ENCODE measurements at regions not wholly inside any gene's neighbourhood (a gene's known extent, or its start where the extent isn't known, plus 50 kb on each side); places are given as distances from the start of the nearest gene placed in this dataset.

DNA sequence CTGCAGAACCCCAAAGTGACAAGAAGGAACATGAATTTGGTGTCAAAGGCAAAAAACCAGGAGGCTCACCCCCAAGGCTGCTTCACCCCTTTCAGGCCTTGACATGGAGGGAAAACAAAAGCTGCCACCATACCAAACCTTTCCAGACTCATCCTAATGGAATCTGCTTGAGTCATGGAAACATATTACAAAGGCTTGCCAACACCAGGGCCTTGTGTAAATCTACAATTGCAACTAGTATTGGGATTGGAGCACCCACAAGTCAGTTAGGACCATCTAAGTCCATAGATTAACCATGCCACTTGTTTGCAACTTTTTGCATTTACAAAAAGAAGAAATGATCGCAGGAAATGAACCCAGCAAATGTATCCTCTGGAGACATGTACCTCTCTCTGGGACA lies 297.6 kb downstream of the CDCA7 start:
- TF ChIP-seq CTCF (IDR thresholded peaks at IDR 0.05; ENCODE audit: low read depth, low read length): no peak
- DNase-seq: no peak
- Histone ChIP-seq H3K4me1 (no peaks in the 10 kb centered on the region), H3K27me3 (no peaks in the 10 kb centered on the region; the same call in 1 of the 2 replicates), H3K9me3 (no peaks in the 10 kb centered on the region), H3K36me3 (no peaks in the 10 kb centered on the region), H3K4me3 (ENCODE audit: low read depth, low read length) (no peak overlapping the region)

DNA sequence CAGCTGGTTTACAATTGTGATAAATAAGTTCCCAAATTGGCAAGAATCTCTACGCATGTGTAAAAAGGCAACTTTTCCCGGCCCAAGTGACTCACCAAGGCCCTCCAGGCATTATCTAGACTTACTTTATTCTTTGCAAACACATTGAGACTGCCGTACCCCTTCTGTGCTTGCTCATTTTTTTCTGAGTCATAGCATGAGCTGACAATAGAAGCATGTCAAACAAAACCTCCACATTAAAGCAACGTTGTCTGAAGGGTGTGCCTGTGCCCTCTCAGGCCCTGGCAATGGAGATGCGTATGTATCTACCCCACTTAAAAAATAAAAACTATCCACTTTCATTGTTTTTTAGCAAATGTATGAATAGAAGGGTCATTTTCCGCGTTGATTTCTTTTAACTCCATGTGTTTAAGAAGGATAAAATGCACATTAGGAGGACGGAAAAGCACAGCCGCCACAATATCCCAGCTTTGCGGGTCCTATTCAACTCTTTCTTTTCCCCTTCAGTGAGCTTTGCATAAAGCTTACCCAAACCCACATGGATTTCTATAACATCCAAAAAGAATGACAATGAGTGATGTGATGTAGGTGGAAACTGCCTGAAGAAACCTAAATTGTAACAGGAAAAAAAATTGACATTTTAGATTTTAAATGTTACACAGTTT lies 298.2 kb downstream of the CDCA7 start:
- TF ChIP-seq CTCF (IDR thresholded peaks at IDR 0.05; ENCODE audit: low read depth, low read length): no peak
- Histone ChIP-seq H3K9me3 (no peaks in the 10 kb centered on the region), H3K27me3 (no peaks in the 10 kb centered on the region; the same call in 1 of the 2 replicates), H3K4me1 (no peaks in the 10 kb centered on the region), H3K36me3 (no peaks in the 10 kb centered on the region), H3K4me3 (ENCODE audit: low read depth, low read length) (no peak overlapping the region)
- DNase-seq: no peak

- H3K4me1 ChIP-seq: no peaks in the 10 kb centered on the region
- no peak for TF ChIP-seq CTCF (IDR thresholded peaks at IDR 0.05; ENCODE audit: low read depth, low read length)
- no peaks in the 10 kb centered on the region; the same call in 1 of the 2 replicates for H3K27me3 ChIP-seq
- H3K4me3 ChIP-seq (ENCODE audit: low read depth, low read length): no peak overlapping the region
- H3K36me3 ChIP-seq: no peaks in the 10 kb centered on the region
- no peak for DNase-seq
- H3K9me3 ChIP-seq: no peaks in the 10 kb centered on the region
Measured at GRCh38 chr2:173653432-173653805, 298.7 kb downstream of the CDCA7 start.

GRCh38 chr2:173654161-173654895 lies 299.7 kb downstream of the CDCA7 start:
- no peaks in the 10 kb centered on the region; the same call in 1 of the 2 replicates for H3K27me3 ChIP-seq
- no peak for DNase-seq
- no peaks in the 10 kb centered on the region for H3K36me3 ChIP-seq
- TF ChIP-seq CTCF (IDR thresholded peaks at IDR 0.05; ENCODE audit: low read depth, low read length): no peak
- no peak overlapping the region for H3K4me3 ChIP-seq (ENCODE audit: low read depth, low read length)
- no peaks in the 10 kb centered on the region for H3K4me1 ChIP-seq
- no peaks in the 10 kb centered on the region for H3K9me3 ChIP-seq

DNA sequence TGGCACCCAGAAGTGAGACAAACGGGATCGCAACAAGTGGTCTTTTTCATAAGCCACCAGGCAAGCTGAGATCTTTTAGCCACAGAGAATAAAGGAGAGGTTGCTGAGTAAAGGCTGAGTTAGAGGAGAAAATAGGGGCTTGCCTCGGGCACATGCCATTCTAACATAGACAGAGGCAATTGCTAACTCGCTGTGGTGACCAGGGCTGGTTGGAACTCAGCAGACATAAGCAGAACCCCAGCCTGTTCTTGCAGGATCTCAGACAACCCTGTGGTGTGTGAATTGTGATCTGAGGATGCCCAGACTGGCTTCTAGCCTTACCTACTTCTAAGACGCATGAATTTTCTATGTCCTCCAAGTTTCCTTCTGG lies 300.2 kb downstream of the CDCA7 start:
- H3K36me3 ChIP-seq: no peaks in the 10 kb centered on the region
- H3K9me3 ChIP-seq: no peaks in the 10 kb centered on the region
- no peak overlapping the region for H3K4me3 ChIP-seq (ENCODE audit: low read depth, low read length)
- no peaks in the 10 kb centered on the region; the same call in 1 of the 2 replicates for H3K27me3 ChIP-seq
- no peak for TF ChIP-seq CTCF (IDR thresholded peaks at IDR 0.05; ENCODE audit: low read depth, low read length)
- no peak for DNase-seq
- no peaks in the 10 kb centered on the region for H3K4me1 ChIP-seq

GRCh38 chr2:173656086-173656485 lies 301.4 kb downstream of the CDCA7 start:
- no peaks in the 10 kb centered on the region for H3K9me3 ChIP-seq
- no peak for TF ChIP-seq CTCF (IDR thresholded peaks at IDR 0.05; ENCODE audit: low read depth, low read length)
- H3K4me1 ChIP-seq: no peaks in the 10 kb centered on the region
- no peak for DNase-seq
- H3K27me3 ChIP-seq: no peaks in the 10 kb centered on the region; the same call in 1 of the 2 replicates
- no peak overlapping the region for H3K4me3 ChIP-seq (ENCODE audit: low read depth, low read length)
- no peaks in the 10 kb centered on the region for H3K36me3 ChIP-seq
